Liver (tissue), 8 donors: ENCODE measurements at regions not wholly inside any gene's neighbourhood (a gene's known extent, or its start where the extent isn't known, plus 50 kb on each side); places are given as distances from the start of the nearest gene placed in this dataset.
"Not testable (repeated sequence)": the region's sequence is repeated elsewhere in the genome, so short reads cannot be mapped to it uniquely, and the experiment has no call there.

Experiments
- DNase-seq: peaks from one replicate; pipeline ENCODE4 v3.0.0-alpha.2; 2017; ENCODE audit warnings: low spot score
- H3K27ac ChIP-seq, 2 donors: one replicate each; pipeline ENCODE4 v1.7.0; 2013; ENCODE audit warnings: inconsistent platforms in 2 of 2, low read length in 2 of 2, control low read depth in 1 of 2, low read depth in 1 of 2, mild to moderate bottlenecking in 1 of 2
- H3K27me3 ChIP-seq, 4 donors: one replicate each; pipeline versions ENCODE4 v1.6.1 to v1.7.0; 2013; ENCODE audit warnings: low read length in 3 of 4, inconsistent platforms in 1 of 4, mild to moderate bottlenecking in 1 of 4, moderate library complexity in 1 of 4; ENCODE audit not compliant: control insufficient read depth in 4 of 4, insufficient read depth in 4 of 4
- H3K36me3 ChIP-seq, 4 donors: one replicate each; pipeline versions ENCODE4 v1.6.1 to v1.7.0; 2013; ENCODE audit warnings: low read length in 3 of 4, mild to moderate bottlenecking in 3 of 4, low read depth in 1 of 4, moderate library complexity in 1 of 4; ENCODE audit not compliant: control insufficient read depth in 4 of 4, insufficient read depth in 3 of 4
- H3K4me1 ChIP-seq, 4 donors: one replicate each; pipeline versions ENCODE4 v1.6.1 to v1.7.0; 2013; ENCODE audit warnings: low read length in 3 of 4, mild to moderate bottlenecking in 3 of 4, moderate library complexity in 1 of 4; ENCODE audit not compliant: control insufficient read depth in 4 of 4, insufficient read depth in 4 of 4
- H3K4me3 ChIP-seq, 3 donors: one replicate each; pipeline versions ENCODE4 v1.6.1 to v1.7.0; 2013; ENCODE audit warnings: low read length in 3 of 3, control low read depth in 1 of 3, low read depth in 1 of 3, mild to moderate bottlenecking in 1 of 3
- H3K9ac ChIP-seq, 2 donors: one replicate each; pipeline ENCODE4 v1.7.0; 2013; ENCODE audit warnings: low read length in 2 of 2, mild to moderate bottlenecking in 2 of 2, moderate library complexity in 2 of 2, control low read depth in 1 of 2, low read depth in 1 of 2
- H3K9me3 ChIP-seq, 4 donors: one replicate each; pipeline versions ENCODE4 v1.6.1 to v1.7.0; 2013; ENCODE audit warnings: low read length in 3 of 4; ENCODE audit not compliant: control insufficient read depth in 4 of 4
- ATF3 ChIP-seq: IDR thresholded peaks from 2 replicates; pipeline ENCODE4 v1.6.1; 2016; ENCODE audit warnings: antibody characterized with exemption
- CTCF ChIP-seq: fragments of 150-350 bp; IDR thresholded peaks from 2 replicates; pipeline ENCODE4 v1.5.1; 2017; ENCODE audit warnings: improper control_type of control experiment, low read depth, low read length; ENCODE audit not compliant: missing input control
- EGR1 ChIP-seq, 2 donors: IDR thresholded peaks; 2 replicates each; pipeline ENCODE4 v1.6.1; 2016 to 2018; ENCODE audit warnings: antibody characterized with exemption in 2 of 2, low read depth in 2 of 2
- FOXA1 ChIP-seq: IDR thresholded peaks from 2 replicates; pipeline ENCODE4 v1.6.1; 2016; ENCODE audit warnings: antibody characterized with exemption
- FOXA2 ChIP-seq: IDR thresholded peaks from 2 replicates; pipeline ENCODE4 v1.6.1; 2016; ENCODE audit warnings: antibody characterized with exemption
- GABPA ChIP-seq, 2 donors: IDR thresholded peaks in 1 of 2; conservative IDR thresholded peaks in 1 of 2; 2 replicates each; pipeline ENCODE4 v1.6.1; 2016; ENCODE audit warnings: antibody characterized with exemption in 2 of 2, mild to moderate bottlenecking in 1 of 2, moderate library complexity in 1 of 2
- HNF4A ChIP-seq, 2 donors: conservative IDR thresholded peaks; 2 replicates each; pipeline ENCODE4 v1.6.1; 2016; ENCODE audit warnings: antibody characterized with exemption in 2 of 2, mild to moderate bottlenecking in 2 of 2
- HNF4G ChIP-seq: IDR thresholded peaks from 2 replicates; pipeline ENCODE4 v1.6.1; 2016; ENCODE audit warnings: antibody characterized with exemption
- JUND ChIP-seq, 2 donors: IDR thresholded peaks; 2 replicates each; pipeline ENCODE4 v1.6.1; 2016; ENCODE audit warnings: antibody characterized with exemption in 2 of 2
- MAX ChIP-seq: IDR thresholded peaks from 2 replicates; pipeline ENCODE4 v1.6.1; 2016; ENCODE audit warnings: antibody characterized with exemption
- NR2F2 ChIP-seq: IDR thresholded peaks from 2 replicates; pipeline ENCODE4 v1.6.1; 2016; ENCODE audit warnings: antibody characterized with exemption
- RAD21 ChIP-seq, 2 donors: IDR thresholded peaks; 2 replicates each; pipeline ENCODE4 v1.6.1; 2016; ENCODE audit warnings: antibody characterized with exemption in 2 of 2, mild to moderate bottlenecking in 2 of 2
- REST ChIP-seq: IDR thresholded peaks from 2 replicates; pipeline ENCODE4 v1.6.1; 2016; ENCODE audit warnings: antibody characterized with exemption, mild to moderate bottlenecking
- RXRA ChIP-seq, 2 donors: IDR thresholded peaks; 2 replicates each; pipeline ENCODE4 v1.6.1; 2017 to 2018; ENCODE audit warnings: antibody characterized with exemption in 2 of 2, mild to moderate bottlenecking in 1 of 2
- SP1 ChIP-seq: IDR thresholded peaks from 2 replicates; pipeline ENCODE4 v1.6.1; 2018; ENCODE audit warnings: antibody characterized with exemption, mild to moderate bottlenecking
- TAF1 ChIP-seq: conservative IDR thresholded peaks from 2 replicates; pipeline ENCODE4 v1.6.1; 2016; ENCODE audit warnings: antibody characterized with exemption, mild to moderate bottlenecking
- YY1 ChIP-seq: IDR thresholded peaks from 2 replicates; pipeline ENCODE4 v1.6.1; 2016; ENCODE audit warnings: antibody characterized with exemption, mild to moderate bottlenecking
- ZBTB33 ChIP-seq: IDR thresholded peaks from 2 replicates; pipeline ENCODE4 v1.6.1; 2016; ENCODE audit warnings: antibody characterized with exemption
- WGBS: extraction: QIAGEN DNeasy Blood & Tissue Kit; methylation state at CpG from one replicate; pipeline ENCODE4 v1.1.7; 2013; 5-methylcytosine and 5-hydroxymethylcytosine counted together
- donor health status: healthy.
- donor health status: healthy.
- donor health status: healthy.
- donor health status: healthy.
- donor health status: healthy.

GRCh38 chr18:30142248-30142647 is 900.3 kb downstream of the DSC3 start:
- Histone ChIP-seq H3K9ac (no peak overlapping the region), H3K27me3 (peaks cover 0 to 2% (median 0%) of the 10 kb centered on the region in 4 donors), H3K27ac (no peak overlapping the region), H3K9me3 (peaks cover 0 to 4% (median 0%) of the 10 kb centered on the region in 4 donors), H3K36me3 (no peaks in the 10 kb centered on the region), H3K4me1 (no peaks in the 10 kb centered on the region), H3K4me3 (no peak overlapping the region)
- TF ChIP-seq RAD21 (IDR thresholded peaks at IDR 0.05) (no peak), YY1 (no peak), SP1 (no peak), ZBTB33 (no peak), FOXA2 (no peak), REST (no peak), CTCF (no peak), FOXA1 (no peak), JUND (IDR thresholded peaks at IDR 0.05) (no peak), RXRA (IDR thresholded peaks at IDR 0.05) (no peak), HNF4G (no peak), ATF3 (no peak), GABPA (IDR thresholded peaks at IDR 0.05 in 1 of 2, conservative IDR thresholded peaks at IDR 0.05 in 1 of 2) (no peak), TAF1 (no peak), EGR1 (IDR thresholded peaks at IDR 0.05; ENCODE audit: low read depth in 2 of 2) (no peak), NR2F2 (no peak), HNF4A (conservative IDR thresholded peaks at IDR 0.05) (no peak), MAX (no peak)
- 30% methylated on average over 4 of the region's 4 CpGs for WGBS
- no peak for DNase-seq

GRCh38 chr18:30141506-30141905 is 901.0 kb downstream of the DSC3 start:
- not testable (repeated sequence) for H3K4me1 ChIP-seq, H3K36me3 ChIP-seq, H3K9ac ChIP-seq, H3K27me3 ChIP-seq, H3K4me3 ChIP-seq, H3K27ac ChIP-seq, DNase-seq, H3K9me3 ChIP-seq
- WGBS, result 87% methylated on average over 5 of the region's 5 CpGs
